ENCODE measurements at regions not wholly inside any gene's neighbourhood (a gene's known extent, or its start where the extent isn't known, plus 50 kb on each side); places are given as distances from the start of the nearest gene placed in this dataset.

GRCh38 chr12:91924827-91925226 is 220.8 kb downstream of the BTG1 start:
- TF ChIP-seq ZFX (IDR thresholded peaks at IDR 0.05), result no peak
- TF ChIP-seq CTCF (conservative IDR thresholded peaks at IDR 0.05), result no peak
- peak overlapping the region; percentile 8; the same call in 1 of the 2 replicates for H3K27ac ChIP-seq

GRCh38 chr12:91923864-91924263 is 221.8 kb downstream of the BTG1 start:
- TF ChIP-seq ZFX (IDR thresholded peaks at IDR 0.05) (no peak), CTCF (conservative IDR thresholded peaks at IDR 0.05) (no peak)
- peak overlapping the region; percentile 8; the same call in 1 of the 2 replicates for H3K27ac ChIP-seq

DNA sequence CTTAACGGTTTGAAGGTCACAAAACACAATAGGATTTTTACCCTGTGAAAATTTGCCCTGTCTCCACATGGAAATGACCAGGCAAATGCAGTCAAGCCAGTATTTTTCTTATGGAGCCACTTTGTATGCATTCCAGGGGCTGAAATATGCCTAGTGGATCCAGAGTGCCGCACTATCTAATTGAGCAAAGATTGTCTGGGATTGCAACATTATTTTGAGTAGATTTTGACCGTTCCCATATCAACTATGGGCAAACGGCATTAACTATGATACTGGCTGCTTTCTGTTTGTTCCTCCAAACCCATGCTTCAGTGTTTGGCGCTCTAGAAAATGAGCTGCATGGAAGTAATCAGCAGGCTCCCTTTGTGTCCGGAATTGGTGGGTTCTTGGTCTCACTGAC is 223.0 kb downstream of the BTG1 start:
- TF ChIP-seq ZFX (IDR thresholded peaks at IDR 0.05) (no peak), CTCF (conservative IDR thresholded peaks at IDR 0.05) (no peak)
- no peak overlapping the region for H3K27ac ChIP-seq

- TF ChIP-seq CTCF (conservative IDR thresholded peaks at IDR 0.05) (no peak), ZFX (IDR thresholded peaks at IDR 0.05) (no peak)
- H3K27ac ChIP-seq, result no peak overlapping the region
Measured at GRCh38 chr12:91922139-91922538, 223.5 kb downstream of the BTG1 start.

GRCh38 chr12:91921555-91921954 is 224.1 kb downstream of the BTG1 start:
- TF ChIP-seq CTCF (conservative IDR thresholded peaks at IDR 0.05) (no peak), ZFX (IDR thresholded peaks at IDR 0.05) (no peak)
- H3K27ac ChIP-seq, result no peak overlapping the region

DNA sequence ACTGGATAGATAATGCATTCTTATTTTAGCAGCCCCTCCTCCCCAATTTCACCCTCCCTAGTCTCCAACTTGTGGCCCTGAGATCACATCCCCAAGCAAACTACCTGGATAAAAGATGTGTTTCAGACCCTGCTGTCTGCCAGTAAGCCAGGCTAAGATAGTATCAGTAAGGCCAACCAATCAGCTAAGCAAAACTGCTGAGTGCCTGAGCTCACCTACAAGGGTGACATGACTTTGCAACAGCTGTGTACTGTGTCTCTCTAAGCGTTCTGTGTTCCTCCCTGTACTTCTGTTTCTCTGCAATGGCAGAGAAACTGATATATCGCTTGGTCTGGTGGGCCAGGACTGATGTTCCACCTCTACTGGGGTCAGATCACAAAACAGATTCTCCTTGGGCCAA is 224.9 kb downstream of the BTG1 start:
- TF ChIP-seq CTCF (conservative IDR thresholded peaks at IDR 0.05), result no peak
- no peak for TF ChIP-seq ZFX (IDR thresholded peaks at IDR 0.05)
- H3K27ac ChIP-seq, result no peak overlapping the region

GRCh38 chr12:91920276-91920675 is 225.4 kb downstream of the BTG1 start:
- TF ChIP-seq CTCF (conservative IDR thresholded peaks at IDR 0.05) (no peak), ZFX (IDR thresholded peaks at IDR 0.05) (no peak)

More at GRCh38 chr12:91920276-91920675, 225.4 kb downstream of the BTG1 start:
- H3K27ac ChIP-seq, result no peak overlapping the region
